H1 (cell line): ENCODE measurements at regions not wholly inside any gene's neighbourhood (a gene's known extent, or its start where the extent isn't known, plus 50 kb on each side); places are given as distances from the start of the nearest gene placed in this dataset.

Experiments
- CTCF ChIA-PET: fragments of 300-600 bp; sonication (Branson Sonifier 250); formaldehyde crosslinking; loops from one replicate; lab custom pipeline; 2021; ENCODE audit not compliant: partially characterized antibody; lab: Charles Lee
- POLR2A ChIA-PET: fragments of 300-600 bp; sonication (Branson Sonifier 250); formaldehyde crosslinking; loops from one replicate; lab custom pipeline; 2021; ENCODE audit warnings: inconsistent platforms; ENCODE audit not compliant: partially characterized antibody; lab: Charles Lee
- DNase-seq, 2 experiments: peaks; one replicate each; pipeline versions ENCODE4 v3.0.0 to v3.0.0-alpha.2; 2010 to 2022; ENCODE audit warnings: low spot score in 2 of 2, low read depth in 1 of 2, mixed read lengths in 1 of 2
- FAIRE-seq: peaks from 2 replicates; lab custom pipeline; 2011; peaks lifted over from hg19 to GRCh38; lab: Jason Lieb, UNC
- H2AFZ ChIP-seq: 2 replicates; pipeline ENCODE4 v1.8.1; 2012; ENCODE audit warnings: low read length, inconsistent platforms
- H2AK5ac ChIP-seq: 2 replicates; pipeline ENCODE4 v1.6.1; 2013; ENCODE audit warnings: low read depth, low read length
- H2BK120ac ChIP-seq: replicated peaks from 2 replicates; pipeline ENCODE3; 2013; ENCODE audit warnings: low read depth, low read length, inconsistent platforms
- H2BK12ac ChIP-seq: 2 replicates; pipeline ENCODE4 v1.6.1; 2013; ENCODE audit warnings: low read depth, low read length
- H2BK15ac ChIP-seq: 2 replicates; pipeline ENCODE4 v1.6.1; 2013; ENCODE audit warnings: low read length
- H2BK20ac ChIP-seq: 2 replicates; pipeline ENCODE4 v1.6.1; 2013; ENCODE audit warnings: low read length
- H2BK5ac ChIP-seq: 2 replicates; pipeline ENCODE4 v1.6.1; 2013; ENCODE audit warnings: low read depth, low read length
- H3K14ac ChIP-seq: 2 replicates; pipeline ENCODE4 v1.6.1; 2013; ENCODE audit warnings: inconsistent platforms; ENCODE audit not compliant: insufficient read length
- H3K18ac ChIP-seq: 2 replicates; pipeline ENCODE4 v1.6.1; 2013; ENCODE audit warnings: low read length; ENCODE audit errors: extremely low read depth
- H3K23ac ChIP-seq: 2 replicates; pipeline ENCODE4 v1.6.1; 2013; ENCODE audit warnings: inconsistent platforms; ENCODE audit not compliant: insufficient read length
- H3K23me2 ChIP-seq: 2 replicates; pipeline ENCODE4 v1.6.1; 2013; ENCODE audit warnings: low read depth, low read length
- H3K27ac ChIP-seq: 2 replicates; pipeline ENCODE4 v1.6.1; 2011; ENCODE audit warnings: low read depth, low read length, inconsistent platforms
- H3K27me3 ChIP-seq, 4 experiments: replicated peaks in 1 of 4; 1 replicate in 1 of 4; 2 replicates in 3 of 4; pipeline versions ENCODE4 v1.6.1 to v1.8.1; 2011 to 2013; ENCODE audit warnings: low read length in 3 of 4, mild to moderate bottlenecking in 3 of 4, inconsistent platforms in 2 of 4, mixed read lengths in 2 of 4, moderate library complexity in 1 of 4; ENCODE audit not compliant: control insufficient read depth in 3 of 4, insufficient read depth in 3 of 4; ENCODE audit errors: extremely low read depth in 1 of 4
- H3K36me3 ChIP-seq, 4 experiments: 2 replicates each; pipeline versions ENCODE4 v1.6.1 to v1.8.1; 2011 to 2013; ENCODE audit warnings: mild to moderate bottlenecking in 4 of 4, low read length in 3 of 4, moderate library complexity in 2 of 4, control low read depth in 1 of 4, inconsistent platforms in 1 of 4; ENCODE audit not compliant: insufficient read depth in 4 of 4, control insufficient read depth in 2 of 4
- H3K4ac ChIP-seq: replicated peaks from 2 replicates; pipeline ENCODE3; 2013; ENCODE audit warnings: low read length, low read depth, mixed read lengths, inconsistent platforms; ENCODE audit not compliant: insufficient read length
- H3K4me1 ChIP-seq, 4 experiments: replicated peaks in 1 of 4; 1 replicate in 1 of 4; 2 replicates in 3 of 4; pipeline versions ENCODE4 v1.6.1 to v1.8.1; 2011 to 2013; ENCODE audit warnings: low read length in 3 of 4, inconsistent platforms in 2 of 4, mixed read lengths in 1 of 4; ENCODE audit not compliant: insufficient read depth in 4 of 4, control insufficient read depth in 3 of 4
- H3K4me2 ChIP-seq, 2 experiments: 2 replicates each; pipeline versions ENCODE4 v1.6.1 to v1.8.1; 2011 to 2013; ENCODE audit warnings: low read depth in 2 of 2, low read length in 2 of 2, control low read depth in 1 of 2, inconsistent platforms in 1 of 2, mild to moderate bottlenecking in 1 of 2; ENCODE audit not compliant: insufficient read depth in 1 of 2
- H3K4me3 ChIP-seq, 4 experiments: fragments of 200-600, 300-600 bp in 1 of 4; sonication (generic), shearing (Covaris generic), sonication (Bioruptor Twin) in 1 of 4; 2 replicates each; pipeline versions ENCODE4 v1.5.1 to v1.8.1; 2011 to 2016; ENCODE audit warnings: low read length in 4 of 4, low read depth in 3 of 4, control low read depth in 2 of 4, inconsistent platforms in 2 of 4, mild to moderate bottlenecking in 2 of 4, mixed read lengths in 1 of 4, moderate library complexity in 1 of 4; ENCODE audit not compliant: insufficient read depth in 2 of 4; ENCODE audit errors: extremely low read depth in 1 of 4
- H3K56ac ChIP-seq: replicated peaks from 2 replicates; pipeline ENCODE3; 2013; ENCODE audit warnings: low read depth, mild to moderate bottlenecking, mixed read lengths, low read length, inconsistent platforms; ENCODE audit not compliant: insufficient read length
- H3K79me1 ChIP-seq: 2 replicates; pipeline ENCODE4 v1.6.1; 2013; ENCODE audit warnings: low read depth, low read length, control low read depth
- H3K79me2 ChIP-seq, 2 experiments: 2 replicates each; pipeline versions ENCODE4 v1.6.1 to v1.8.1; 2012 to 2013; ENCODE audit warnings: low read length in 2 of 2, mild to moderate bottlenecking in 2 of 2, inconsistent platforms in 1 of 2; ENCODE audit not compliant: insufficient read depth in 2 of 2, control insufficient read depth in 1 of 2
- H3K9ac ChIP-seq, 4 experiments: replicated peaks in 1 of 4; 1 replicate in 1 of 4; 2 replicates in 3 of 4; pipeline versions ENCODE4 v1.6.1 to v1.8.1; 2011 to 2013; ENCODE audit warnings: low read depth in 3 of 4, low read length in 3 of 4, control low read depth in 2 of 4, mild to moderate bottlenecking in 2 of 4, moderate library complexity in 2 of 4, inconsistent platforms in 1 of 4; ENCODE audit errors: extremely low read depth in 1 of 4
- H3K9me3 ChIP-seq, 2 experiments: 2 replicates each; pipeline versions ENCODE4 v1.6.1 to v1.8.1; 2012 to 2013; ENCODE audit warnings: mild to moderate bottlenecking in 2 of 2, moderate library complexity in 2 of 2, control low read depth in 1 of 2, inconsistent platforms in 1 of 2, low read depth in 1 of 2, low read length in 1 of 2, mixed read lengths in 1 of 2; ENCODE audit not compliant: insufficient read depth in 2 of 2
- H4K20me1 ChIP-seq, 2 experiments: replicated peaks in 1 of 2; 2 replicates each; pipeline versions ENCODE3 to v1.8.1; 2011 to 2013; ENCODE audit warnings: inconsistent platforms in 2 of 2, low read length in 2 of 2, mild to moderate bottlenecking in 1 of 2; ENCODE audit not compliant: insufficient read depth in 2 of 2, control insufficient read depth in 1 of 2
- H4K5ac ChIP-seq: 2 replicates; pipeline ENCODE4 v1.6.1; 2013; ENCODE audit warnings: low read length, low read depth, mixed read lengths, inconsistent platforms; ENCODE audit not compliant: insufficient read length
- H4K8ac ChIP-seq: 2 replicates; pipeline ENCODE4 v1.8.0; 2013; ENCODE audit warnings: mild to moderate bottlenecking, moderate library complexity, low read length, inconsistent platforms; ENCODE audit not compliant: insufficient read depth; ENCODE audit errors: extremely low read depth
- H4K91ac ChIP-seq: replicated peaks from 2 replicates; pipeline ENCODE3; 2013; ENCODE audit warnings: low read length, mixed read lengths, inconsistent platforms; ENCODE audit not compliant: insufficient read length
- CTBP2 ChIP-seq: IDR thresholded peaks from 2 replicates; pipeline ENCODE4 v1.7.0; 2011; ENCODE audit warnings: borderline replicate concordance, mild to moderate bottlenecking, moderate library complexity, mixed read lengths, low read length; ENCODE audit not compliant: insufficient read depth, insufficient read length
- CTCF ChIP-seq, 3 experiments: IDR thresholded peaks; 1 replicate in 2 of 3; 2 replicates in 1 of 3; pipeline versions ENCODE4 v1.5.1 to v1.6.1; 2011; ENCODE audit warnings: low read length in 3 of 3, mild to moderate bottlenecking in 3 of 3, inconsistent platforms in 2 of 3, low read depth in 1 of 3, moderate library complexity in 1 of 3; ENCODE audit not compliant: insufficient read depth in 1 of 3; ENCODE audit errors: control extremely low read depth in 1 of 3
- HDAC2 ChIP-seq, 2 experiments: fragments of 300-600 bp in 1 of 2; sonication (generic) in 1 of 2; IDR thresholded peaks; 2 replicates each; pipeline ENCODE4 v1.6.1; 2011 to 2012; ENCODE audit warnings: low read depth in 2 of 2, low read length in 2 of 2, mild to moderate bottlenecking in 2 of 2, moderate library complexity in 2 of 2, borderline replicate concordance in 1 of 2, inconsistent platforms in 1 of 2
- HDAC6 ChIP-seq: IDR thresholded peaks from one replicate; pipeline ENCODE4 v1.7.1; 2012; ENCODE audit warnings: low read depth, mild to moderate bottlenecking, inconsistent platforms, low read length, moderate library complexity
- KDM5A ChIP-seq: fragments of 200-600 bp; IDR thresholded peaks from 2 replicates; pipeline ENCODE4 v1.7.1; 2012; ENCODE audit warnings: mild to moderate bottlenecking, low read length, inconsistent platforms, mixed read lengths
- MAX ChIP-seq: IDR thresholded peaks from 2 replicates; pipeline ENCODE4 v1.6.1; 2012; ENCODE audit warnings: inconsistent platforms
- NANOG ChIP-seq: IDR thresholded peaks from 2 replicates; pipeline ENCODE4 v1.6.1; 2011; ENCODE audit warnings: low read length, low read depth, mild to moderate bottlenecking, inconsistent platforms; ENCODE audit not compliant: insufficient read depth, poor library complexity, severe bottlenecking
- POLR2AphosphoS5 ChIP-seq: IDR thresholded peaks from 2 replicates; pipeline ENCODE4 v1.6.1; 2011; ENCODE audit warnings: low read depth, low read length
- SUZ12 ChIP-seq: fragments of 200-600 bp; sonication (generic); IDR thresholded peaks from 2 replicates; pipeline ENCODE4 v1.6.1; 2012; ENCODE audit warnings: mild to moderate bottlenecking, inconsistent platforms, low read length, moderate library complexity, mixed read lengths
- TEAD4 ChIP-seq: IDR thresholded peaks from 2 replicates; pipeline ENCODE4 v1.6.1; 2012; ENCODE audit warnings: low read depth, low read length, inconsistent platforms, mixed read lengths
- USF2 ChIP-seq: IDR thresholded peaks from 2 replicates; pipeline ENCODE4 v1.6.1; 2011; ENCODE audit warnings: low read length, improper control_type of control experiment

- Histone ChIP-seq H4K8ac (no peak overlapping the region), H3K4ac (no peak overlapping the region), H3K4me1 (no peaks in the 10 kb centered on the region), H3K36me3 (peaks cover 0 to 6% (median 0%) of the 10 kb centered on the region in 4 experiments; a peak in 1 of 8 replicates), H2AFZ (no peak overlapping the region), H4K91ac (no peak overlapping the region), H2BK20ac (no peak overlapping the region), H3K9ac (no peak overlapping the region), H4K5ac (no peak overlapping the region), H3K4me2 (no peak overlapping the region), H2BK12ac (no peak overlapping the region), H2BK15ac (no peak overlapping the region), H3K18ac (no peak overlapping the region), H4K20me1 (no peaks in the 10 kb centered on the region), H3K9me3 (peaks cover 3 to 14% of the 10 kb centered on the region in 2 experiments), H3K56ac (no peak overlapping the region), H3K27ac (no peak overlapping the region), H2AK5ac (no peak overlapping the region), H2BK120ac (no peak overlapping the region), H3K14ac (no peak overlapping the region), H3K79me2 (no peaks in the 10 kb centered on the region), H3K4me3 (no peak overlapping the region), H3K23me2 (no peaks in the 10 kb centered on the region), H2BK5ac (no peak overlapping the region), H3K23ac (no peak overlapping the region), H3K27me3 (no peaks in the 10 kb centered on the region), H3K79me1 (no peaks in the 10 kb centered on the region)
- CTCF ChIA-PET: interaction anchor here (1.7 kb wide), 1 partner anchor 116 kb away, joined by 3 read pairs; no protein-coding TSS in a partner anchor
- FAIRE-seq (no peak), DNase-seq (no peak)
- POLR2A ChIA-PET: no interaction called here
- TF ChIP-seq POLR2AphosphoS5 (no peak), HDAC6 (no peak), USF2 (no peak), TEAD4 (no peak), KDM5A (no peak), CTCF (IDR thresholded peaks at IDR 0.05; ENCODE audit: control extremely low read depth in 1 of 3, insufficient read depth in 1 of 3, low read depth in 1 of 3, low read length in 3 of 3) (no peak), MAX (no peak), CTBP2 (no peak), HDAC2 (IDR thresholded peaks at IDR 0.05; ENCODE audit: borderline replicate concordance in 1 of 2, low read depth in 2 of 2, low read length in 2 of 2) (no peak), NANOG (no peak), SUZ12 (no peak)
These were observed 131.0 kb upstream of the DTNBP1 start for GRCh38 chr6:15793826-15794225.
